ENCODE measurements at regions not wholly inside any gene's neighbourhood (a gene's known extent, or its start where the extent isn't known, plus 50 kb on each side); places are given as distances from the start of the nearest gene placed in this dataset.

- WGBS, 2 donors, result 36 to 68% methylated on average over 1 of the region's 1 CpG
- Histone ChIP-seq H3K27me3 (ENCODE audit: control insufficient read depth in 3 of 3, insufficient read depth in 3 of 3, low read length in 2 of 3) (no peaks in the 10 kb centered on the region), H3K36me3 (ENCODE audit: control insufficient read depth in 4 of 4, insufficient read depth in 4 of 4, low read length in 4 of 4) (no peaks in the 10 kb centered on the region), H3K4me3 (no peak overlapping the region), H3K9me3 (ENCODE audit: control insufficient read depth in 4 of 4, insufficient read depth in 3 of 4, low read length in 3 of 4) (peaks cover 0 to 3% (median 0%) of the 10 kb centered on the region in 4 donors), H3K27ac (ENCODE audit: low read depth in 1 of 2, low read length in 1 of 2) (no peak overlapping the region), H3K9ac (ENCODE audit: insufficient read depth in 1 of 2, low read length in 2 of 2) (no peak overlapping the region), H3K4me1 (ENCODE audit: control insufficient read depth in 5 of 5, insufficient read depth in 5 of 5, low read length in 5 of 5) (no peaks in the 10 kb centered on the region)
- DNase-seq (no peak), ATAC-seq (ENCODE audit: insufficient read depth, low FRiP score) (no peak)
- TF ChIP-seq, protein P1, sequence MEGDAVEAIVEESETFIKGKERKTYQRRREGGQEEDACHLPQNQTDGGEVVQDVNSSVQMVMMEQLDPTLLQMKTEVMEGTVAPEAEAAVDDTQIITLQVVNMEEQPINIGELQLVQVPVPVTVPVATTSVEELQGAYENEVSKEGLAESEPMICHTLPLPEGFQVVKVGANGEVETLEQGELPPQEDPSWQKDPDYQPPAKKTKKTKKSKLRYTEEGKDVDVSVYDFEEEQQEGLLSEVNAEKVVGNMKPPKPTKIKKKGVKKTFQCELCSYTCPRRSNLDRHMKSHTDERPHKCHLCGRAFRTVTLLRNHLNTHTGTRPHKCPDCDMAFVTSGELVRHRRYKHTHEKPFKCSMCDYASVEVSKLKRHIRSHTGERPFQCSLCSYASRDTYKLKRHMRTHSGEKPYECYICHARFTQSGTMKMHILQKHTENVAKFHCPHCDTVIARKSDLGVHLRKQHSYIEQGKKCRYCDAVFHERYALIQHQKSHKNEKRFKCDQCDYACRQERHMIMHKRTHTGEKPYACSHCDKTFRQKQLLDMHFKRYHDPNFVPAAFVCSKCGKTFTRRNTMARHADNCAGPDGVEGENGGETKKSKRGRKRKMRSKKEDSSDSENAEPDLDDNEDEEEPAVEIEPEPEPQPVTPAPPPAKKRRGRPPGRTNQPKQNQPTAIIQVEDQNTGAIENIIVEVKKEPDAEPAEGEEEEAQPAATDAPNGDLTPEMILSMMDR (IDR thresholded peaks at IDR 0.05; ENCODE audit: control extremely low read depth, extremely low read depth), result no peak
Measured at GRCh38 chrX:82556588-82556987, 951.5 kb upstream of the POU3F4 start.

DNA sequence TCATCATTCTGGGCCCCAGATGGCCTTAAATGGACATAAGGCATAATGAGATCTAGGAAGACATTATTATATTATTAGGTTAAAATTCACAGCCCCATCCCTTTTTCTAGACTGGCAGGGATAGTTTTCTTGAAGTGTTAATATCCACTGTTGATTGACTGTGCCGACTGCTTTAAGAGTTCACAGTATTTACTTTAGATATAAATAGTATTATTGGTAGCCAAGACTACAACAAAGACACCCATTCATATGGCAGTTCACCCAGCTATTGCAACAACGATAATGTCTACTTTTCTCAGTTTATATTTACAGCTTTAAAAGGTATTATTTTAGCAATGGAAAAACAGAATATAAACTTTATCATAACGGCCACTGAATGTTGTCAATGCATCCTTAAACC lies 922.2 kb upstream of the POU3F4 start:
- H3K27ac ChIP-seq (ENCODE audit: low read depth in 1 of 2, low read length in 1 of 2), result no peak overlapping the region
- no peak overlapping the region for H3K4me3 ChIP-seq
- ATAC-seq (ENCODE audit: insufficient read depth, low FRiP score), result no peak
- H3K9ac ChIP-seq (ENCODE audit: insufficient read depth in 1 of 2, low read length in 2 of 2), result no peak overlapping the region
- no peaks in the 10 kb centered on the region for H3K36me3 ChIP-seq (ENCODE audit: control insufficient read depth in 4 of 4, insufficient read depth in 4 of 4, low read length in 4 of 4)
- 40 to 59% methylated on average over 3 of the region's 3 CpGs for WGBS, 2 donors
- H3K27me3 ChIP-seq (ENCODE audit: control insufficient read depth in 3 of 3, insufficient read depth in 3 of 3, low read length in 2 of 3), result no peaks in the 10 kb centered on the region
- no peak for DNase-seq
- peaks cover 0 to 2% (median 0%) of the 10 kb centered on the region in 4 donors for H3K9me3 ChIP-seq (ENCODE audit: control insufficient read depth in 4 of 4, insufficient read depth in 3 of 4, low read length in 3 of 4)
- H3K4me1 ChIP-seq (ENCODE audit: control insufficient read depth in 5 of 5, insufficient read depth in 5 of 5, low read length in 5 of 5), result no peaks in the 10 kb centered on the region
- TF ChIP-seq, protein P1 (IDR thresholded peaks at IDR 0.05; ENCODE audit: control extremely low read depth, extremely low read depth), result no peak

GRCh38 chrX:82589410-82589809 lies 918.7 kb upstream of the POU3F4 start:
- no peak overlapping the region for H3K4me3 ChIP-seq
- H3K36me3 ChIP-seq (ENCODE audit: control insufficient read depth in 4 of 4, insufficient read depth in 4 of 4, low read length in 4 of 4), result no peaks in the 10 kb centered on the region
- ATAC-seq (ENCODE audit: insufficient read depth, low FRiP score) (peak; percentile 27), DNase-seq (peak in 2 of 3 donors; percentile 20 to 26)
- H3K9ac ChIP-seq (ENCODE audit: insufficient read depth in 1 of 2, low read length in 2 of 2), result no peak overlapping the region
- no peak overlapping the region for H3K27ac ChIP-seq (ENCODE audit: low read depth in 1 of 2, low read length in 1 of 2)
- 34 to 51% methylated on average over 5 of the region's 5 CpGs for WGBS, 2 donors
- no peaks in the 10 kb centered on the region for H3K27me3 ChIP-seq (ENCODE audit: control insufficient read depth in 3 of 3, insufficient read depth in 3 of 3, low read length in 2 of 3)
- TF ChIP-seq, protein P1 (IDR thresholded peaks at IDR 0.05; ENCODE audit: control extremely low read depth, extremely low read depth), result no peak
- H3K9me3 ChIP-seq (ENCODE audit: control insufficient read depth in 4 of 4, insufficient read depth in 3 of 4, low read length in 3 of 4), result no peaks in the 10 kb centered on the region
- no peaks in the 10 kb centered on the region for H3K4me1 ChIP-seq (ENCODE audit: control insufficient read depth in 5 of 5, insufficient read depth in 5 of 5, low read length in 5 of 5)

- TF ChIP-seq, protein P1 (IDR thresholded peaks at IDR 0.05; ENCODE audit: control extremely low read depth, extremely low read depth), result no peak
- 52 to 71% methylated on average over 3 of the region's 3 CpGs for WGBS, 2 donors
Measured at GRCh38 chrX:82591421-82591820, 916.7 kb upstream of the POU3F4 start.

More at GRCh38 chrX:82591421-82591820, 916.7 kb upstream of the POU3F4 start:
- H3K27ac ChIP-seq (ENCODE audit: low read depth in 1 of 2, low read length in 1 of 2), result no peak overlapping the region
- H3K27me3 ChIP-seq (ENCODE audit: control insufficient read depth in 3 of 3, insufficient read depth in 3 of 3, low read length in 2 of 3), result no peaks in the 10 kb centered on the region
- H3K4me3 ChIP-seq, result no peak overlapping the region
- no peak for ATAC-seq (ENCODE audit: insufficient read depth, low FRiP score)
- DNase-seq, result no peak
- H3K9ac ChIP-seq (ENCODE audit: insufficient read depth in 1 of 2, low read length in 2 of 2), result no peak overlapping the region
- no peaks in the 10 kb centered on the region for H3K4me1 ChIP-seq (ENCODE audit: control insufficient read depth in 5 of 5, insufficient read depth in 5 of 5, low read length in 5 of 5)
- no peaks in the 10 kb centered on the region for H3K36me3 ChIP-seq (ENCODE audit: control insufficient read depth in 4 of 4, insufficient read depth in 4 of 4, low read length in 4 of 4)
- H3K9me3 ChIP-seq (ENCODE audit: control insufficient read depth in 4 of 4, insufficient read depth in 3 of 4, low read length in 3 of 4), result no peaks in the 10 kb centered on the region
